C1 segment of cervical spinal cord (tissue), 14 donors: ENCODE measurements at regions not wholly inside any gene's neighbourhood (a gene's known extent, or its start where the extent isn't known, plus 50 kb on each side); places are given as distances from the start of the nearest gene placed in this dataset.

Source experiments
- DNase-seq, 14 donors: peaks; one replicate each; lab custom pipeline; 2025; lab: John Stamatoyannopoulos, UW

GRCh38 chr6:168384045-168385036 is 56.6 kb upstream of the SMOC2 start:
- DNase-seq = no peak

- no peak for DNase-seq
These were observed 55.8 kb upstream of the SMOC2 start for GRCh38 chr6:168385037-168385759.

GRCh38 chr6:168385858-168386735 is 54.9 kb upstream of the SMOC2 start:
- DNase-seq = no peak

- DNase-seq = no peak
These were observed 54.0 kb upstream of the SMOC2 start for GRCh38 chr6:168386973-168387372.

- no peak for DNase-seq
These were observed 53.6 kb upstream of the SMOC2 start for GRCh38 chr6:168387426-168387825.

- DNase-seq = no peak
These were observed 53.1 kb upstream of the SMOC2 start for GRCh38 chr6:168387911-168388310.

GRCh38 chr6:168388641-168389633 is 52.0 kb upstream of the SMOC2 start:
- DNase-seq = no peak

GRCh38 chr6:168390749-168391420 is 50.1 kb upstream of the SMOC2 start:
- DNase-seq = no peak
